Hepatocyte (in vitro differentiated cells): ENCODE measurements at regions not wholly inside any gene's neighbourhood (a gene's known extent, or its start where the extent isn't known, plus 50 kb on each side); places are given as distances from the start of the nearest gene placed in this dataset.

Source experiments
- DNase-seq: peaks from one replicate; pipeline ENCODE4 v3.0.0-alpha.2; 2016; ENCODE audit warnings: low spot score
- H2AFZ ChIP-seq: fragments of 200-600 bp; sonication (generic); 2 replicates; pipeline ENCODE4 v1.6.0; 2016; ENCODE audit warnings: antibody characterized with exemption, mild to moderate bottlenecking
- H3K27ac ChIP-seq: fragments of 200-600 bp; sonication (generic); 2 replicates; pipeline ENCODE4 v1.5.1; 2016; ENCODE audit warnings: mild to moderate bottlenecking
- H3K27me3 ChIP-seq: fragments of 200-600 bp; sonication (generic); 2 replicates; pipeline ENCODE4 v1.6.1; 2016
- H3K36me3 ChIP-seq: fragments of 200-600 bp; sonication (generic); replicated peaks from 2 replicates; pipeline ENCODE4 v1.5.1; 2016; ENCODE audit warnings: low read depth; ENCODE audit not compliant: insufficient read depth
- H3K4me1 ChIP-seq: fragments of 200-600 bp; sonication (generic); 2 replicates; pipeline ENCODE4 v1.5.1; 2016; ENCODE audit warnings: mild to moderate bottlenecking, moderate library complexity; ENCODE audit not compliant: insufficient read depth
- H3K4me2 ChIP-seq: fragments of 200-600 bp; sonication (generic); 2 replicates; pipeline ENCODE4 v1.6.0; 2016
- H3K4me3 ChIP-seq: fragments of 200-600 bp; sonication (generic); 2 replicates; pipeline ENCODE4 v1.5.1; 2016; ENCODE audit warnings: mild to moderate bottlenecking
- H3K79me2 ChIP-seq: fragments of 200-600 bp; sonication (generic); 2 replicates; pipeline ENCODE4 v1.6.0; 2017; ENCODE audit warnings: mild to moderate bottlenecking
- H3K9me2 ChIP-seq: fragments of 200-600 bp; sonication (generic); replicated peaks from 2 replicates; pipeline ENCODE4 v1.6.0; 2017; ENCODE audit warnings: mild to moderate bottlenecking; ENCODE audit not compliant: insufficient read depth
- H3K9me3 ChIP-seq: fragments of 200-600 bp; sonication (generic); 2 replicates; pipeline ENCODE4 v1.5.1; 2016; ENCODE audit warnings: low read depth, mild to moderate bottlenecking
- H4K20me1 ChIP-seq: fragments of 200-600 bp; sonication (generic); 2 replicates; pipeline ENCODE4 v1.6.0; 2016; ENCODE audit warnings: mild to moderate bottlenecking; ENCODE audit not compliant: insufficient read depth, poor library complexity, severe bottlenecking
- CTCF ChIP-seq: fragments of 200-600 bp; sonication (generic); IDR thresholded peaks from 2 replicates; pipeline ENCODE4 v1.5.1; 2016; ENCODE audit warnings: antibody characterized with exemption, mild to moderate bottlenecking; ENCODE audit not compliant: poor library complexity
- EZH2 ChIP-seq: fragments of 200-600 bp; sonication (generic); IDR thresholded peaks from 2 replicates; pipeline ENCODE4 v1.6.1; 2016; ENCODE audit warnings: antibody characterized with exemption, mild to moderate bottlenecking, borderline replicate concordance
- EZH2phosphoT487 ChIP-seq: fragments of 200-600 bp; sonication (generic); IDR thresholded peaks from one replicate; pipeline ENCODE4 v1.6.1; 2018; ENCODE audit warnings: antibody characterized with exemption, mild to moderate bottlenecking, low read depth, moderate library complexity; ENCODE audit not compliant: unreplicated experiment, severe bottlenecking
- WGBS: methylation state at CpG from one replicate; pipeline ENCODE4 v1.1.6; 2016; ENCODE audit warnings: low lambda C conversion rate; ENCODE audit errors: missing lambda C conversion rate; 5-methylcytosine and 5-hydroxymethylcytosine counted together

- Histone ChIP-seq H3K9me3 (no peaks in the 10 kb centered on the region), H3K4me2 (no peak overlapping the region), H3K4me3 (no peak overlapping the region), H3K9me2 (no peaks in the 10 kb centered on the region), H3K36me3 (no peaks in the 10 kb centered on the region), H3K27ac (no peak overlapping the region), H3K4me1 (peaks cover 6% of the 10 kb centered on the region), H4K20me1 (no peaks in the 10 kb centered on the region), H2AFZ (no peak overlapping the region), H3K27me3 (no peaks in the 10 kb centered on the region), H3K79me2 (no peaks in the 10 kb centered on the region)
- TF ChIP-seq CTCF, result no peak
- no peak for DNase-seq
- 92% methylated on average over 11 of the region's 11 CpGs for WGBS
Measured at GRCh38 chr11:123250892-123251656, 56.0 kb upstream of the CLMP start.

DNA sequence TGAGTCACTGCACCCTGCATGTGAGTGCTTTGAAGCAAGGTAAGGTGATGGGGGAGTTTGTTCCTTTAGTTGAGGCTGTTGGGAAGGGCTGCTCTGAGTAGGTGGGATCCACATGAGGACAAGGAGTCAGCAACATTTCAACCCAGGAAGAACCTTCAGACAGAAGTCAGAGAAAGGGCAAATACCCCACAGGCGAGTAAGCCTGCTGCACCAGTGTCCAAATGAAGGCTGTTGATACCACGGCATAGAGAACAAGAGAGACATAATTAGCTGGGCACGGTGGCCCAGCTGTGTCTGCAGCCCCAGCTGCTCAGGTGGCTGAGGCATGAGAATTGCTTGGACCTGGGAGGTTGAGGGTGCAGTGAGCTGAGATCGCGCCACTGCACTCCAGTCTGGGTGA is 54.3 kb upstream of the CLMP start:
- Histone ChIP-seq H3K4me1 (no peaks in the 10 kb centered on the region), H3K79me2 (no peaks in the 10 kb centered on the region), H3K9me2 (no peaks in the 10 kb centered on the region), H3K27ac (no peak overlapping the region), H3K4me2 (no peak overlapping the region), H2AFZ (no peak overlapping the region), H3K4me3 (no peak overlapping the region), H3K9me3 (no peaks in the 10 kb centered on the region), H3K27me3 (no peaks in the 10 kb centered on the region), H3K36me3 (no peaks in the 10 kb centered on the region), H4K20me1 (no peaks in the 10 kb centered on the region)
- WGBS, result 78% methylated on average over 5 of the region's 5 CpGs
- DNase-seq, result no peak
- TF ChIP-seq CTCF, result no peak
- no peak for TF ChIP-seq EZH2
- no peak for TF ChIP-seq EZH2phosphoT487

GRCh38 chr11:123247813-123248379 is 52.8 kb upstream of the CLMP start:
- no peaks in the 10 kb centered on the region for H3K79me2 ChIP-seq
- no peaks in the 10 kb centered on the region for H3K9me3 ChIP-seq
- no peaks in the 10 kb centered on the region for H3K4me1 ChIP-seq
- no peaks in the 10 kb centered on the region for H3K36me3 ChIP-seq
- no peaks in the 10 kb centered on the region for H3K27me3 ChIP-seq
- no peak overlapping the region for H2AFZ ChIP-seq
- H3K27ac ChIP-seq, result no peak overlapping the region
- no peak for TF ChIP-seq EZH2
- no peak for TF ChIP-seq CTCF
- no peak for TF ChIP-seq EZH2phosphoT487
- 61% methylated on average over 6 of the region's 6 CpGs for WGBS
- no peaks in the 10 kb centered on the region for H4K20me1 ChIP-seq
- no peak overlapping the region for H3K4me3 ChIP-seq
- no peak for DNase-seq
- no peak overlapping the region for H3K4me2 ChIP-seq
- H3K9me2 ChIP-seq, result no peaks in the 10 kb centered on the region
